ENCODE measurements at regions not wholly inside any gene's neighbourhood (a gene's known extent, or its start where the extent isn't known, plus 50 kb on each side); places are given as distances from the start of the nearest gene placed in this dataset.

GRCh38 chr1:98453066-98453465, 208.5 kb upstream of the SNX7 start:
- H3K27ac ChIP-seq (ENCODE audit: low read depth in 1 of 2, low read length in 1 of 2) = no peak overlapping the region
- WGBS, 2 donors = 62 to 68% methylated on average over 1 of the region's 1 CpG
- DNase-seq = peak in 2 of 3 donors; percentile 40 to 52
- H3K4me1 ChIP-seq (ENCODE audit: control insufficient read depth in 5 of 5, insufficient read depth in 5 of 5, low read length in 5 of 5) = peaks cover 0 to 20% (median 0%) of the 10 kb centered on the region in 5 donors
- TF ChIP-seq, protein P1, sequence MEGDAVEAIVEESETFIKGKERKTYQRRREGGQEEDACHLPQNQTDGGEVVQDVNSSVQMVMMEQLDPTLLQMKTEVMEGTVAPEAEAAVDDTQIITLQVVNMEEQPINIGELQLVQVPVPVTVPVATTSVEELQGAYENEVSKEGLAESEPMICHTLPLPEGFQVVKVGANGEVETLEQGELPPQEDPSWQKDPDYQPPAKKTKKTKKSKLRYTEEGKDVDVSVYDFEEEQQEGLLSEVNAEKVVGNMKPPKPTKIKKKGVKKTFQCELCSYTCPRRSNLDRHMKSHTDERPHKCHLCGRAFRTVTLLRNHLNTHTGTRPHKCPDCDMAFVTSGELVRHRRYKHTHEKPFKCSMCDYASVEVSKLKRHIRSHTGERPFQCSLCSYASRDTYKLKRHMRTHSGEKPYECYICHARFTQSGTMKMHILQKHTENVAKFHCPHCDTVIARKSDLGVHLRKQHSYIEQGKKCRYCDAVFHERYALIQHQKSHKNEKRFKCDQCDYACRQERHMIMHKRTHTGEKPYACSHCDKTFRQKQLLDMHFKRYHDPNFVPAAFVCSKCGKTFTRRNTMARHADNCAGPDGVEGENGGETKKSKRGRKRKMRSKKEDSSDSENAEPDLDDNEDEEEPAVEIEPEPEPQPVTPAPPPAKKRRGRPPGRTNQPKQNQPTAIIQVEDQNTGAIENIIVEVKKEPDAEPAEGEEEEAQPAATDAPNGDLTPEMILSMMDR (IDR thresholded peaks at IDR 0.05; ENCODE audit: control extremely low read depth, extremely low read depth) = no peak
- no peaks in the 10 kb centered on the region for H3K36me3 ChIP-seq (ENCODE audit: control insufficient read depth in 4 of 4, insufficient read depth in 4 of 4, low read length in 4 of 4)
- H3K9ac ChIP-seq (ENCODE audit: insufficient read depth in 1 of 2, low read length in 2 of 2) = no peak overlapping the region
- no peak overlapping the region for H3K4me3 ChIP-seq
- no peak for ATAC-seq (ENCODE audit: insufficient read depth, low FRiP score)
- no peaks in the 10 kb centered on the region for H3K9me3 ChIP-seq (ENCODE audit: control insufficient read depth in 4 of 4, insufficient read depth in 3 of 4, low read length in 3 of 4)
- H3K27me3 ChIP-seq (ENCODE audit: control insufficient read depth in 3 of 3, insufficient read depth in 3 of 3, low read length in 2 of 3) = no peaks in the 10 kb centered on the region

DNA sequence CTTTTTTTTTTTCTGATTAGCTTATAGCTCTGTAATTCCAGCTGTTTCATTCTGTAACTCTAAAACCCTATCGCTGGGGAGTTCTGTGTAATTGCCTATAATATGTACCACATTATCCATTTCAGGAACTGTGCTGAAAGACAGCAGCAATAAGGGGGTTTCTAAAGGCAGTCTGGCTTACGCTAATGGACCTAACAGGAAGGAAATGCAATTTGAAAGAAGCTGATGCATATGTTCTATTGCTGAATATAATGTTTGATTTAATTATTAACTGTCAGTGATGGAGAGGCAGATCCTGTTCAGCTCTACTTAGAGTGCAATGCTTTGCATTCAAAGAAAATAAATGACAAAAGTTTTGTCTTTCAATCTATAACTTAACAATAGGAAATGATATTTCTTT, 209.4 kb upstream of the SNX7 start:
- Histone ChIP-seq H3K36me3 (ENCODE audit: control insufficient read depth in 4 of 4, insufficient read depth in 4 of 4, low read length in 4 of 4) (no peaks in the 10 kb centered on the region), H3K9me3 (ENCODE audit: control insufficient read depth in 4 of 4, insufficient read depth in 3 of 4, low read length in 3 of 4) (no peaks in the 10 kb centered on the region), H3K27me3 (ENCODE audit: control insufficient read depth in 3 of 3, insufficient read depth in 3 of 3, low read length in 2 of 3) (no peaks in the 10 kb centered on the region), H3K9ac (ENCODE audit: insufficient read depth in 1 of 2, low read length in 2 of 2) (no peak overlapping the region), H3K4me1 (ENCODE audit: control insufficient read depth in 5 of 5, insufficient read depth in 5 of 5, low read length in 5 of 5) (peaks cover 0 to 20% (median 0%) of the 10 kb centered on the region in 5 donors), H3K27ac (ENCODE audit: low read depth in 1 of 2, low read length in 1 of 2) (no peak overlapping the region), H3K4me3 (no peak overlapping the region)
- peak in 2 of 3 donors; percentile 33 to 39 for DNase-seq
- no peak for ATAC-seq (ENCODE audit: insufficient read depth, low FRiP score)
- 16 to 38% methylated on average over 2 of the region's 2 CpGs for WGBS, 2 donors
- TF ChIP-seq, protein P1 (IDR thresholded peaks at IDR 0.05; ENCODE audit: control extremely low read depth, extremely low read depth) = no peak

- H3K4me3 ChIP-seq = no peak overlapping the region
- no peaks in the 10 kb centered on the region for H3K36me3 ChIP-seq (ENCODE audit: control insufficient read depth in 4 of 4, insufficient read depth in 4 of 4, low read length in 4 of 4)
- ATAC-seq (ENCODE audit: insufficient read depth, low FRiP score) (no peak), DNase-seq (no peak)
- TF ChIP-seq, protein P1 (IDR thresholded peaks at IDR 0.05; ENCODE audit: control extremely low read depth, extremely low read depth) = no peak
- no peaks in the 10 kb centered on the region for H3K9me3 ChIP-seq (ENCODE audit: control insufficient read depth in 4 of 4, insufficient read depth in 3 of 4, low read length in 3 of 4)
- no peak overlapping the region for H3K27ac ChIP-seq (ENCODE audit: low read depth in 1 of 2, low read length in 1 of 2)
- peaks cover 0 to 7% (median 0%) of the 10 kb centered on the region in 5 donors for H3K4me1 ChIP-seq (ENCODE audit: control insufficient read depth in 5 of 5, insufficient read depth in 5 of 5, low read length in 5 of 5)
- 94 to 98% methylated on average over 1 of the region's 1 CpG for WGBS, 2 donors
- no peak overlapping the region for H3K9ac ChIP-seq (ENCODE audit: insufficient read depth in 1 of 2, low read length in 2 of 2)
- H3K27me3 ChIP-seq (ENCODE audit: control insufficient read depth in 3 of 3, insufficient read depth in 3 of 3, low read length in 2 of 3) = no peaks in the 10 kb centered on the region
These were observed 220.2 kb upstream of the SNX7 start for GRCh38 chr1:98441281-98441680.

DNA sequence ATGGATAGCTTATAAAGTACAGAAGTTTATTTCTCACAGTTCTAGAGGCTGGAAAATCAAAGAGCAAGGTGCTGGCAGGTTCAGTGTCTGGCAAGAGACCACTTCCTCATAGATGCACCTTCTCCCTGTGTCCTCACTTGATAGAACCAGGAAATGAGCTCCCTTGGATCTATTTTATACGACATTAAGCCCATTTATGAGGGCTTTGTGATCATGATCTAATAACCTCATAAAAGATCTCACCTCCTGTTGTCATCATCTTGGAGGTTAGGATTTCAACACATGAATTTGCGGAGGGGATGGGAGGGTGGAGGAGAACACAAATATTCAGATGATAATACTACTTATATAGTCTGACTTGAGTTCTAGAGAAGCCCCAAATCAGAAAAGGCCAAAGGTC, 222.1 kb upstream of the SNX7 start:
- WGBS, 2 donors = 85 to 93% methylated on average over 2 of the region's 2 CpGs
- TF ChIP-seq, protein P1 (IDR thresholded peaks at IDR 0.05; ENCODE audit: control extremely low read depth, extremely low read depth) = no peak
- H3K27ac ChIP-seq (ENCODE audit: low read depth in 1 of 2, low read length in 1 of 2) = no peak overlapping the region
- no peaks in the 10 kb centered on the region for H3K9me3 ChIP-seq (ENCODE audit: control insufficient read depth in 4 of 4, insufficient read depth in 3 of 4, low read length in 3 of 4)
- ATAC-seq (ENCODE audit: insufficient read depth, low FRiP score) (no peak), DNase-seq (no peak)
- no peaks in the 10 kb centered on the region for H3K27me3 ChIP-seq (ENCODE audit: control insufficient read depth in 3 of 3, insufficient read depth in 3 of 3, low read length in 2 of 3)
- no peak overlapping the region for H3K9ac ChIP-seq (ENCODE audit: insufficient read depth in 1 of 2, low read length in 2 of 2)
- H3K36me3 ChIP-seq (ENCODE audit: control insufficient read depth in 4 of 4, insufficient read depth in 4 of 4, low read length in 4 of 4) = no peaks in the 10 kb centered on the region
- no peak overlapping the region for H3K4me3 ChIP-seq
- peaks cover 0 to 7% (median 0%) of the 10 kb centered on the region in 5 donors for H3K4me1 ChIP-seq (ENCODE audit: control insufficient read depth in 5 of 5, insufficient read depth in 5 of 5, low read length in 5 of 5)
